HepG2 (cell line): ENCODE measurements at regions not wholly inside any gene's neighbourhood (a gene's known extent, or its start where the extent isn't known, plus 50 kb on each side); places are given as distances from the start of the nearest gene placed in this dataset.

ENCODE experiments used
- ATAC-seq: fragments of 200-7000 bp; cut with Tn5 transposase; 3 replicates; pipeline ENCODE4 v1.9.1; 2020; ENCODE audit warnings: mild to moderate bottlenecking, moderate library complexity
- BruUV-seq: library from RNA; stranded (reverse); fragments of 400-500 nt; replicated peaks from 2 replicates; lab custom pipeline; 2021; lab: Mats Ljungman, UMichigan
- CTCF ChIA-PET: fragments of 300-600 bp; formaldehyde crosslinking; extraction: SDS; loops from one replicate; lab custom pipeline; 2021; ENCODE audit warnings: low total read pairs, inconsistent platforms, low intra/inter-chr PET ratio; lab: Yijun Ruan, JAX
- POLR2A ChIA-PET: fragments of 350-600 bp; sonication (Branson Sonifier 250); formaldehyde crosslinking; loops from one replicate; lab custom pipeline; 2020; ENCODE audit warnings: antibody characterized with exemption, inconsistent platforms; lab: Yijun Ruan, JAX
- DNase-seq: peaks from one replicate; pipeline ENCODE4 v3.0.0-alpha.2; 2015; ENCODE audit warnings: low spot score
- FAIRE-seq: peaks from 3 replicates; lab custom pipeline; 2011; peaks lifted over from hg19 to GRCh38; lab: Jason Lieb, UNC
- H2AFZ ChIP-seq: one replicate; pipeline ENCODE4 v1.6.1; 2011; ENCODE audit warnings: low read length, inconsistent platforms
- H3K27ac ChIP-seq: fragments of 300-600 bp; 3 replicates; pipeline ENCODE4 v1.8.0; 2011; ENCODE audit warnings: mixed run types, mild to moderate bottlenecking, mixed read lengths, low read length, inconsistent platforms; ENCODE audit not compliant: insufficient read depth; ENCODE audit errors: extremely low read length
- H3K27me3 ChIP-seq, 2 experiments: fragments of 200-600 bp in 1 of 2; 2 replicates in 1 of 2; 3 replicates in 1 of 2; pipeline versions ENCODE4 v1.6.0 to v1.8.0; 2011; ENCODE audit warnings: low read length in 2 of 2, mild to moderate bottlenecking in 2 of 2, moderate library complexity in 2 of 2, inconsistent platforms in 1 of 2; ENCODE audit not compliant: insufficient read depth in 2 of 2, control insufficient read depth in 1 of 2
- H3K36me3 ChIP-seq, 2 experiments: fragments of 200-600 bp in 1 of 2; replicated peaks in 1 of 2; 2 replicates in 1 of 2; 3 replicates in 1 of 2; pipeline versions ENCODE4 v1.5.1 to v1.8.0; 2011; ENCODE audit warnings: low read length in 2 of 2, inconsistent platforms in 1 of 2; ENCODE audit not compliant: insufficient read depth in 2 of 2, control insufficient read depth in 1 of 2
- H3K4me1 ChIP-seq: 2 replicates; pipeline ENCODE4 v1.5.1; 2012; ENCODE audit warnings: low read length, inconsistent platforms; ENCODE audit not compliant: insufficient read depth
- H3K4me2 ChIP-seq: 2 replicates; pipeline ENCODE4 v1.6.0; 2011; ENCODE audit warnings: low read depth, low read length, inconsistent platforms
- H3K4me3 ChIP-seq, 3 experiments: fragments of 200-600 bp in 1 of 3; sonication (generic), shearing (Covaris generic) in 1 of 3; replicated peaks in 1 of 3; 2 replicates each; pipeline ENCODE4 v1.5.1; 2011 to 2016; ENCODE audit warnings: low read length in 3 of 3, inconsistent platforms in 2 of 3, low read depth in 2 of 3, mild to moderate bottlenecking in 2 of 3, control low read depth in 1 of 3, mixed read lengths in 1 of 3; ENCODE audit not compliant: insufficient read depth in 1 of 3
- H3K79me2 ChIP-seq: one replicate; pipeline ENCODE4 v1.6.1; 2011; ENCODE audit warnings: low read length, inconsistent platforms; ENCODE audit not compliant: insufficient read depth
- H3K9ac ChIP-seq: 2 replicates; pipeline ENCODE4 v1.6.0; 2011; ENCODE audit warnings: mild to moderate bottlenecking, low read depth, low read length, inconsistent platforms; ENCODE audit not compliant: insufficient read depth
- H3K9me3 ChIP-seq: 2 replicates; pipeline ENCODE4 v1.5.1; 2012; ENCODE audit warnings: mild to moderate bottlenecking, low read length
- H4K20me1 ChIP-seq: 2 replicates; pipeline ENCODE4 v1.6.0; 2011; ENCODE audit warnings: inconsistent platforms, mild to moderate bottlenecking, low read length, moderate library complexity; ENCODE audit not compliant: insufficient read depth
- AGO2 ChIP-seq: fragments of 200-400 bp; formaldehyde crosslinking; optimal IDR thresholded peaks from 2 replicates; pipeline ENCODE3; 2017; ENCODE audit warnings: mild to moderate bottlenecking, low read depth, low read length, moderate library complexity
- ATF5 ChIP-seq: sonication (generic); formaldehyde crosslinking; IDR thresholded peaks from 2 replicates; pipeline ENCODE4 v1.4.0; 2020; ENCODE audit warnings: mild to moderate bottlenecking, low read depth, missing genetic modification reagents
- HINFP ChIP-seq: sonication (generic); formaldehyde crosslinking; IDR thresholded peaks from 2 replicates; pipeline ENCODE4 v1.4.0; 2020; ENCODE audit warnings: low read depth, mild to moderate bottlenecking, missing genetic modification reagents
- POLR2AphosphoS2 ChIP-seq: IDR thresholded peaks from 2 replicates; pipeline ENCODE4 v1.6.1; 2011; ENCODE audit warnings: low read depth, low read length, improper control_type of control experiment
- SIX1 ChIP-seq: sonication (generic); formaldehyde crosslinking; IDR thresholded peaks from 2 replicates; pipeline ENCODE4 v1.4.0; 2020; ENCODE audit warnings: missing genetic modification reagents, borderline replicate concordance
- WGBS: methylation state at CpG from one replicate; pipeline ENCODE4 v1.1.6; 2017; ENCODE audit warnings: low lambda C conversion rate; 5-methylcytosine and 5-hydroxymethylcytosine counted together
- in situ Hi-C: cut with HindIII; loops from 2 replicates; pipeline ENCODE4 v1.10.0; 2017; ENCODE audit warnings: low pct_unique_long_range_greater_than_20kb; ENCODE audit not compliant: extremely low pct_ligation_motif_present
- intact Hi-C: fragments of 100-400 bp; cut with micrococcal nuclease; formaldehyde crosslinking; loops from one replicate; pipeline ENCODE4 v1.10.0; 2022; ENCODE audit not compliant: unreplicated experiment

- CTCF ChIA-PET: no interaction called here
- POLR2A ChIA-PET: no interaction called here
- intact Hi-C loops (no loop called here), in situ Hi-C loops (no loop called here)
- WGBS: 32% methylated on average over 10 of the region's 10 CpGs
- no peak for TF ChIP-seq SIX1 (CRISPR knock-in tag)
- TF ChIP-seq ATF5: no peak
- TF ChIP-seq POLR2AphosphoS2: no peak
- no peak for TF ChIP-seq HINFP
- TF ChIP-seq AGO2: no peak
- H3K27me3 ChIP-seq: peaks cover 3 to 32% of the 10 kb centered on the region in 2 experiments; a peak in 3 of 5 replicates
- no peak overlapping the region for H3K4me3 ChIP-seq
- no TSS peak for BruUV-seq
- no peak for DNase-seq
- H3K4me1 ChIP-seq: no peaks in the 10 kb centered on the region
- no peak for ATAC-seq
- no peak overlapping the region for H3K9ac ChIP-seq
- H3K4me2 ChIP-seq: no peak overlapping the region
- no peak for FAIRE-seq
- no peaks in the 10 kb centered on the region for H3K9me3 ChIP-seq
- H4K20me1 ChIP-seq: no peaks in the 10 kb centered on the region
- H3K27ac ChIP-seq: no peak overlapping the region
- no peaks in the 10 kb centered on the region for H3K79me2 ChIP-seq
- no peaks in the 10 kb centered on the region for H3K36me3 ChIP-seq
- H2AFZ ChIP-seq: no peak overlapping the region
Observed at GRCh38 chr12:111152561-111152960, 216.3 kb downstream of the PHETA1 start.
